GM23338 (cell line): ENCODE measurements at regions not wholly inside any gene's neighbourhood (a gene's known extent, or its start where the extent isn't known, plus 50 kb on each side); places are given as distances from the start of the nearest gene placed in this dataset.

Experiments
- CREB1 ChIP-seq: fragments of 250-450 bp; sonication (Bioruptor Pico); IDR thresholded peaks from 2 replicates; pipeline ENCODE4 v1.5.0; 2020; ENCODE audit warnings: low read depth, mild to moderate bottlenecking, moderate library complexity
- CTCF ChIP-seq, 2 experiments: fragments of 200-600 bp in 1 of 2; sonication (generic) in 1 of 2; conservative IDR thresholded peaks; 2 replicates each; pipeline versions ENCODE4 v1.5.1 to v1.6.1; 2016 to 2017; ENCODE audit warnings: antibody characterized with exemption in 2 of 2, low read depth in 2 of 2, mild to moderate bottlenecking in 2 of 2, moderate library complexity in 1 of 2
- ETS1 ChIP-seq: IDR thresholded peaks from 2 replicates; pipeline ENCODE4 v1.6.1; 2016; ENCODE audit warnings: antibody characterized with exemption
- EZH2 ChIP-seq: fragments of 200-600 bp; sonication (generic); IDR thresholded peaks from one replicate; pipeline ENCODE4 v1.8.0; 2017; ENCODE audit warnings: antibody characterized with exemption, mild to moderate bottlenecking, low read depth; ENCODE audit not compliant: unreplicated experiment
- EZH2phosphoT487 ChIP-seq: fragments of 200-600 bp; sonication (generic); IDR thresholded peaks from one replicate; pipeline ENCODE4 v1.8.1; 2018; ENCODE audit warnings: antibody characterized with exemption; ENCODE audit not compliant: unreplicated experiment
- JUNB ChIP-seq: IDR thresholded peaks from one replicate; pipeline ENCODE4 v1.6.1; 2016; ENCODE audit warnings: antibody characterized with exemption; ENCODE audit not compliant: unreplicated experiment
- POLR2AphosphoS5 ChIP-seq: IDR thresholded peaks from 2 replicates; pipeline ENCODE4 v1.6.1; 2016; ENCODE audit warnings: antibody characterized with exemption, low read depth
- REST ChIP-seq: IDR thresholded peaks from one replicate; pipeline ENCODE4 v1.6.1; 2018; ENCODE audit warnings: antibody characterized with exemption; ENCODE audit not compliant: unreplicated experiment
- ZNF331 ChIP-seq: fragments of 250-450 bp; sonication (Bioruptor Pico); IDR thresholded peaks from 2 replicates; pipeline ENCODE4 v1.5.0; 2020; ENCODE audit warnings: low read depth, mild to moderate bottlenecking, moderate library complexity

GRCh38 chr9:80932947-80933780 lies 756.2 kb downstream of the TLE1 start:
- no peak for TF ChIP-seq EZH2
- TF ChIP-seq CTCF (conservative IDR thresholded peaks at IDR 0.05; ENCODE audit: low read depth in 2 of 2) = no peak
- no peak for TF ChIP-seq REST
- TF ChIP-seq CREB1 = no peak
- TF ChIP-seq POLR2AphosphoS5 = no peak
- TF ChIP-seq JUNB = no peak
- no peak for TF ChIP-seq ETS1
- no peak for TF ChIP-seq EZH2phosphoT487
- no peak for TF ChIP-seq ZNF331 (CRISPR knock-in tag)
